ENCODE measurements at regions not wholly inside any gene's neighbourhood (a gene's known extent, or its start where the extent isn't known, plus 50 kb on each side); places are given as distances from the start of the nearest gene placed in this dataset.

DNA sequence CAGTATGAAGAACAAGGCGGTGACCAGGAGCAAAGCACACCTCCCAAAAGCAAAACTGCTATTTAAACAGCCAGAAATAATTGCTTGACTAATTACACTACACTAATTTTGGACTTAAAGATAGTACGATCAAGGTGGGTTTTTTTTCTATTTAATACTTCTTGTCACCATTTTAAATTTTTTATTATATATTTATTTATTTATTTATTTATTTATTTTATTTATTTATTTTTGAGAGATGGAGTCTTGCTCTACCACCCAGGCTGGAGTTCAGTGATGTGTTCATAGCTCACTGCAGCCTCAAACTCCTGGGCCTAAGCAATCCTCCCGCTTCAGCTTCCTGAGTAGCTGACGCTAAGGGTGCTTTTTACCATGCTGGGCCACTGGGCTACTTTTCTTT, 146.2 kb upstream of the IRX1 start:
- Histone ChIP-seq H3K9me2 (ENCODE audit: insufficient read depth) (no peaks in the 10 kb centered on the region), H3K79me2 (ENCODE audit: insufficient read depth, low read length) (no peaks in the 10 kb centered on the region), H3K36me3 (ENCODE audit: control insufficient read depth in 1 of 2, insufficient read depth in 2 of 2, low read length in 2 of 2) (no peaks in the 10 kb centered on the region), H3K27me3 (ENCODE audit: insufficient read depth, low read length) (no peaks in the 10 kb centered on the region), H3K27ac (ENCODE audit: low read depth, low read length) (no peak overlapping the region), H3K4me3 (replicated peaks in 1 of 2; ENCODE audit: low read depth in 1 of 2, low read length in 2 of 2) (no peak overlapping the region), H3K4me2 (ENCODE audit: low read length) (no peak overlapping the region), H3K9ac (ENCODE audit: low read length) (no peak overlapping the region), H4K20me1 (ENCODE audit: insufficient read depth) (no peaks in the 10 kb centered on the region), H3K4me1 (ENCODE audit: control insufficient read depth in 1 of 2, insufficient read depth in 2 of 2, low read length in 2 of 2) (no peaks in the 10 kb centered on the region), H2AFZ (ENCODE audit: low read depth, low read length, poor library complexity, severe bottlenecking) (no peak overlapping the region), H3K9me3 (ENCODE audit: control insufficient read depth in 1 of 2, insufficient read depth in 1 of 2, low read depth in 1 of 2, low read length in 2 of 2) (peaks cover 17 to 44% of the 10 kb centered on the region in 2 experiments; a peak in 3 of 4 replicates)
- ATAC-seq (no peak), DNase-seq (ENCODE audit: low read depth, low spot score) (no peak)
- POLR2A ChIA-PET: no interaction called here
- intact Hi-C loops (cut with micrococcal nuclease): no loop called here
- RAD21 ChIA-PET (ENCODE audit: low non-redundant PET in 1 of 2, low total read pairs in 2 of 2, uncharacterized antibody in 2 of 2, unreplicated experiment in 2 of 2): no interaction called here
- no TSS peak for BruUV-seq (replicated peaks)
- TF ChIP-seq EZH2phosphoT487 (IDR thresholded peaks at IDR 0.05; ENCODE audit: borderline replicate concordance): no peak
- TF ChIP-seq, protein P1, sequence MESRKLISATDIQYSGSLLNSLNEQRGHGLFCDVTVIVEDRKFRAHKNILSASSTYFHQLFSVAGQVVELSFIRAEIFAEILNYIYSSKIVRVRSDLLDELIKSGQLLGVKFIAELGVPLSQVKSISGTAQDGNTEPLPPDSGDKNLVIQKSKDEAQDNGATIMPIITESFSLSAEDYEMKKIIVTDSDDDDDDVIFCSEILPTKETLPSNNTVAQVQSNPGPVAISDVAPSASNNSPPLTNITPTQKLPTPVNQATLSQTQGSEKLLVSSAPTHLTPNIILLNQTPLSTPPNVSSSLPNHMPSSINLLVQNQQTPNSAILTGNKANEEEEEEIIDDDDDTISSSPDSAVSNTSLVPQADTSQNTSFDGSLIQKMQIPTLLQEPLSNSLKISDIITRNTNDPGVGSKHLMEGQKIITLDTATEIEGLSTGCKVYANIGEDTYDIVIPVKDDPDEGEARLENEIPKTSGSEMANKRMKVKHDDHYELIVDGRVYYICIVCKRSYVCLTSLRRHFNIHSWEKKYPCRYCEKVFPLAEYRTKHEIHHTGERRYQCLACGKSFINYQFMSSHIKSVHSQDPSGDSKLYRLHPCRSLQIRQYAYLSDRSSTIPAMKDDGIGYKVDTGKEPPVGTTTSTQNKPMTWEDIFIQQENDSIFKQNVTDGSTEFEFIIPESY (IDR thresholded peaks at IDR 0.05; ENCODE audit: extremely low read depth, insufficient replicate concordance, low read length): no peak
- TF ChIP-seq, protein P2, sequence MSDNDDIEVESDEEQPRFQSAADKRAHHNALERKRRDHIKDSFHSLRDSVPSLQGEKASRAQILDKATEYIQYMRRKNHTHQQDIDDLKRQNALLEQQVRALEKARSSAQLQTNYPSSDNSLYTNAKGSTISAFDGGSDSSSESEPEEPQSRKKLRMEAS (IDR thresholded peaks at IDR 0.05): no peak
- TF ChIP-seq, protein P3, sequence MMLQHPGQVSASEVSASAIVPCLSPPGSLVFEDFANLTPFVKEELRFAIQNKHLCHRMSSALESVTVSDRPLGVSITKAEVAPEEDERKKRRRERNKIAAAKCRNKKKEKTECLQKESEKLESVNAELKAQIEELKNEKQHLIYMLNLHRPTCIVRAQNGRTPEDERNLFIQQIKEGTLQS (IDR thresholded peaks at IDR 0.05): no peak
- no peak for TF ChIP-seq JUND (IDR thresholded peaks at IDR 0.05)
- TF ChIP-seq, protein P4, sequence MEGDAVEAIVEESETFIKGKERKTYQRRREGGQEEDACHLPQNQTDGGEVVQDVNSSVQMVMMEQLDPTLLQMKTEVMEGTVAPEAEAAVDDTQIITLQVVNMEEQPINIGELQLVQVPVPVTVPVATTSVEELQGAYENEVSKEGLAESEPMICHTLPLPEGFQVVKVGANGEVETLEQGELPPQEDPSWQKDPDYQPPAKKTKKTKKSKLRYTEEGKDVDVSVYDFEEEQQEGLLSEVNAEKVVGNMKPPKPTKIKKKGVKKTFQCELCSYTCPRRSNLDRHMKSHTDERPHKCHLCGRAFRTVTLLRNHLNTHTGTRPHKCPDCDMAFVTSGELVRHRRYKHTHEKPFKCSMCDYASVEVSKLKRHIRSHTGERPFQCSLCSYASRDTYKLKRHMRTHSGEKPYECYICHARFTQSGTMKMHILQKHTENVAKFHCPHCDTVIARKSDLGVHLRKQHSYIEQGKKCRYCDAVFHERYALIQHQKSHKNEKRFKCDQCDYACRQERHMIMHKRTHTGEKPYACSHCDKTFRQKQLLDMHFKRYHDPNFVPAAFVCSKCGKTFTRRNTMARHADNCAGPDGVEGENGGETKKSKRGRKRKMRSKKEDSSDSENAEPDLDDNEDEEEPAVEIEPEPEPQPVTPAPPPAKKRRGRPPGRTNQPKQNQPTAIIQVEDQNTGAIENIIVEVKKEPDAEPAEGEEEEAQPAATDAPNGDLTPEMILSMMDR (IDR thresholded peaks at IDR 0.05 in 2 of 3, conservative IDR thresholded peaks at IDR 0.05 in 1 of 3; ENCODE audit: borderline replicate concordance in 1 of 3, insufficient read depth in 1 of 3, low read depth in 2 of 3, low read length in 2 of 3): no peak
- TF ChIP-seq YY1 (IDR thresholded peaks at IDR 0.05; ENCODE audit: extremely low read depth, insufficient replicate concordance, low read depth, low read length): no peak
- no peak for TF ChIP-seq CEBPB (IDR thresholded peaks at IDR 0.05; ENCODE audit: low read depth)
- CTCF ChIA-PET: no interaction called here
